Central memory CD8-positive, alpha-beta T cell (primary cell): ENCODE measurements at regions not wholly inside any gene's neighbourhood (a gene's known extent, or its start where the extent isn't known, plus 50 kb on each side); places are given as distances from the start of the nearest gene placed in this dataset.
"Not testable (repeated sequence)": the region's sequence is repeated elsewhere in the genome, so short reads cannot be mapped to it uniquely, and the experiment has no call there.

ENCODE experiments used
- ATAC-seq: fragments of 150-1000 bp; cut with Tn5 transposase; replicated peaks from 2 replicates; pipeline ENCODE4 v1.10.0; 2022; ENCODE audit warnings: mild to moderate bottlenecking, moderate FRiP score, moderate number of reproducible peaks; ENCODE audit not compliant: poor library complexity, severe bottlenecking; ENCODE audit errors: extremely low read depth
- DNase-seq, 2 donors: peaks; one replicate each; pipeline ENCODE4 v3.0.0; 2021; ENCODE audit warnings: low spot score in 2 of 2
- H3K27ac Mint-ChIP-seq: one replicate; pipeline ENCODE4 v1.8.0; 2022; ENCODE audit warnings: low read depth, mild to moderate bottlenecking, moderate library complexity, mixed read lengths
- H3K27me3 Mint-ChIP-seq: one replicate; pipeline ENCODE4 v1.8.0; 2022; ENCODE audit warnings: mixed read lengths
- H3K36me3 Mint-ChIP-seq: one replicate; pipeline ENCODE4 v1.8.0; 2022; ENCODE audit warnings: mild to moderate bottlenecking, moderate library complexity, mixed read lengths; ENCODE audit not compliant: insufficient read depth
- H3K4me1 Mint-ChIP-seq: one replicate; pipeline ENCODE4 v1.8.0; 2022; ENCODE audit warnings: mixed read lengths
- H3K4me3 Mint-ChIP-seq: one replicate; pipeline ENCODE4 v1.8.0; 2022; ENCODE audit warnings: mild to moderate bottlenecking, moderate library complexity, mixed read lengths
- H3K9me3 Mint-ChIP-seq: one replicate; pipeline ENCODE4 v1.8.0; 2022; ENCODE audit warnings: mixed read lengths

- not testable (repeated sequence) for H3K4me1 Mint-ChIP-seq, H3K27me3 Mint-ChIP-seq, H3K36me3 Mint-ChIP-seq, DNase-seq, ATAC-seq, H3K4me3 Mint-ChIP-seq, H3K9me3 Mint-ChIP-seq, H3K27ac Mint-ChIP-seq
Observed at GRCh38 chr16:33913601-33914000, 454.2 kb downstream of the TP53TG3F start.

GRCh38 chr16:33920761-33921545 lies 461.5 kb downstream of the TP53TG3F start:
- not testable (repeated sequence) for DNase-seq, H3K4me3 Mint-ChIP-seq, H3K27me3 Mint-ChIP-seq, H3K27ac Mint-ChIP-seq, H3K4me1 Mint-ChIP-seq, H3K36me3 Mint-ChIP-seq, ATAC-seq, H3K9me3 Mint-ChIP-seq

- H3K4me1 Mint-ChIP-seq, DNase-seq, H3K27ac Mint-ChIP-seq, H3K4me3 Mint-ChIP-seq, H3K27me3 Mint-ChIP-seq, H3K36me3 Mint-ChIP-seq, ATAC-seq, H3K9me3 Mint-ChIP-seq: not testable (repeated sequence)
Observed at GRCh38 chr16:33922914-33923313, 463.5 kb downstream of the TP53TG3F start.

GRCh38 chr16:33928026-33928425 lies 468.6 kb downstream of the TP53TG3F start:
- H3K36me3 Mint-ChIP-seq, DNase-seq, H3K9me3 Mint-ChIP-seq, H3K4me1 Mint-ChIP-seq, H3K4me3 Mint-ChIP-seq, H3K27me3 Mint-ChIP-seq, H3K27ac Mint-ChIP-seq, ATAC-seq: not testable (repeated sequence)

- not testable (repeated sequence) for H3K27me3 Mint-ChIP-seq, H3K9me3 Mint-ChIP-seq, H3K27ac Mint-ChIP-seq, DNase-seq, H3K36me3 Mint-ChIP-seq, H3K4me3 Mint-ChIP-seq, H3K4me1 Mint-ChIP-seq, ATAC-seq
Observed at GRCh38 chr16:33932191-33932590, 472.8 kb downstream of the TP53TG3F start.

- not testable (repeated sequence) for H3K4me1 Mint-ChIP-seq, H3K36me3 Mint-ChIP-seq, ATAC-seq, DNase-seq, H3K9me3 Mint-ChIP-seq, H3K27ac Mint-ChIP-seq, H3K27me3 Mint-ChIP-seq, H3K4me3 Mint-ChIP-seq
Observed at GRCh38 chr16:33933039-33933438, 473.6 kb downstream of the TP53TG3F start.

GRCh38 chr16:33935766-33936165 lies 476.4 kb downstream of the TP53TG3F start:
- ATAC-seq, DNase-seq, H3K4me3 Mint-ChIP-seq, H3K27ac Mint-ChIP-seq, H3K4me1 Mint-ChIP-seq, H3K9me3 Mint-ChIP-seq, H3K36me3 Mint-ChIP-seq, H3K27me3 Mint-ChIP-seq: not testable (repeated sequence)

- not testable (repeated sequence) for H3K9me3 Mint-ChIP-seq, ATAC-seq, H3K27me3 Mint-ChIP-seq, H3K4me1 Mint-ChIP-seq, H3K27ac Mint-ChIP-seq, H3K36me3 Mint-ChIP-seq, H3K4me3 Mint-ChIP-seq, DNase-seq
Observed at GRCh38 chr16:33938097-33938496, 478.7 kb downstream of the TP53TG3F start.

- not testable (repeated sequence) for H3K4me3 Mint-ChIP-seq, H3K36me3 Mint-ChIP-seq, H3K27me3 Mint-ChIP-seq, H3K9me3 Mint-ChIP-seq, ATAC-seq, H3K27ac Mint-ChIP-seq, DNase-seq, H3K4me1 Mint-ChIP-seq
Observed at GRCh38 chr16:33961536-33961935, 502.1 kb downstream of the TP53TG3F start.

- not testable (repeated sequence) for H3K4me1 Mint-ChIP-seq, H3K27me3 Mint-ChIP-seq, H3K27ac Mint-ChIP-seq, H3K4me3 Mint-ChIP-seq, H3K36me3 Mint-ChIP-seq, DNase-seq, H3K9me3 Mint-ChIP-seq
- peak; percentile 81 for ATAC-seq
Observed at GRCh38 chr16:33965534-33965933, 506.1 kb downstream of the TP53TG3F start.

- not testable (repeated sequence) for H3K4me3 Mint-ChIP-seq, H3K36me3 Mint-ChIP-seq, H3K4me1 Mint-ChIP-seq, H3K27ac Mint-ChIP-seq, DNase-seq, H3K9me3 Mint-ChIP-seq, H3K27me3 Mint-ChIP-seq, ATAC-seq
Observed at GRCh38 chr16:33966855-33967254, 507.4 kb downstream of the TP53TG3F start.

- not testable (repeated sequence) for H3K36me3 Mint-ChIP-seq, ATAC-seq, H3K4me3 Mint-ChIP-seq, H3K27ac Mint-ChIP-seq, DNase-seq, H3K4me1 Mint-ChIP-seq, H3K9me3 Mint-ChIP-seq, H3K27me3 Mint-ChIP-seq
Observed at GRCh38 chr16:33974557-33974956, 515.1 kb downstream of the TP53TG3F start.

GRCh38 chr16:33975744-33976143 lies 516.3 kb downstream of the TP53TG3F start:
- not testable (repeated sequence) for H3K4me3 Mint-ChIP-seq, H3K36me3 Mint-ChIP-seq, DNase-seq, H3K9me3 Mint-ChIP-seq, ATAC-seq, H3K4me1 Mint-ChIP-seq, H3K27ac Mint-ChIP-seq, H3K27me3 Mint-ChIP-seq
